Neuron (in vitro differentiated cells): ENCODE measurements at regions not wholly inside any gene's neighbourhood (a gene's known extent, or its start where the extent isn't known, plus 50 kb on each side); places are given as distances from the start of the nearest gene placed in this dataset.

Experiments used
- H2AFZ ChIP-seq: one replicate; pipeline ENCODE4 v1.6.1; 2013; ENCODE audit warnings: low read depth, mild to moderate bottlenecking, inconsistent platforms, low read length, moderate library complexity
- H3K27me3 ChIP-seq: one replicate; pipeline ENCODE4 v1.6.1; 2013; ENCODE audit warnings: low read length; ENCODE audit not compliant: insufficient read depth
- H3K36me3 ChIP-seq: one replicate; pipeline ENCODE4 v1.6.1; 2013; ENCODE audit warnings: low read length; ENCODE audit not compliant: insufficient read depth
- H3K4me1 ChIP-seq: one replicate; pipeline ENCODE4 v1.6.1; 2013; ENCODE audit warnings: low read length; ENCODE audit not compliant: insufficient read depth
- H3K4me3 ChIP-seq: 2 replicates; pipeline ENCODE4 v1.5.1; 2013; ENCODE audit warnings: mild to moderate bottlenecking, low read length, moderate library complexity
- H3K9me3 ChIP-seq: one replicate; pipeline ENCODE4 v1.6.1; 2013; ENCODE audit warnings: low read length

DNA sequence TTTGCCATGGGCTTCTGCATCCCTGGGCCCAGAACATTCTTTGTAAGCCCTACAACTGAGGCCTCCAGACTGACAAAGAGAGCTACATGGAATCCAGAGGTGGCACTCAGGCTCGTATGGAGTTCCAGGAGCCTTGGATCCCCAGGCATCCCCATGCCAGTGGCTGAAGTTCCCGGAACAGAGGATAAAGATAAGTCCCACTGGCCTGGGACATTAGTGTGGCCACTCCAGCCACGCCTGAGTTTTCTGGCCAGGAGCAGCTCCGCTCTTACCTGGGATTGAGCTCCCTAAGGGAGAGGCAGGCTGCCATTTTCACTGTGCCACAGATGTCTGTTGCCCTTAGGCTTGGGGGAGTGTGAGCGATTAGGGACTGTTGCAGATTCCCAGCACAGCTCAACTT, 656.3 kb upstream of the FAM174A start:
- Histone ChIP-seq H3K4me1 (no peaks in the 10 kb centered on the region), H3K4me3 (no peak overlapping the region), H3K36me3 (no peaks in the 10 kb centered on the region), H3K27me3 (no peaks in the 10 kb centered on the region), H3K9me3 (no peaks in the 10 kb centered on the region), H2AFZ (no peak overlapping the region)

DNA sequence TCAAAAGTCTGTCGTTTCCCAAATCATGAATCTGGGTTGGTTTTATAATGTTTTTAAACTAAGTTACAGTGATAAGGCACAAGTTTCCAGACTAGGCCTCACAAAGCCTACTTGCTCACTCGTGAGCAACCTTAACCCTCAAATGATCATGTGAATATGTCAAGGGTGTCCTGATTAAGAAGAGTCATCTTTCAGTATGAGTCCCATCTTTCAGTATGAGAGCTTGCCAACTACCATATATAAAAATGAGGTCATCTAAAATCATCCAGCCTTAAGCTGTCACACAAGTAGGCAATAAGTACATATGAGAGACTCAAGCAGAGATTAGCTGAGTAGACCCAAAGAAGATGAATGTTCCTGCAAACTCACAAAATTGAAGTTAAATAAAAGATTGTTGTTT, 668.4 kb upstream of the FAM174A start:
- Histone ChIP-seq H3K27me3 (no peaks in the 10 kb centered on the region), H3K4me3 (no peak overlapping the region), H3K4me1 (no peaks in the 10 kb centered on the region), H3K36me3 (no peaks in the 10 kb centered on the region), H3K9me3 (no peaks in the 10 kb centered on the region), H2AFZ (no peak overlapping the region)

DNA sequence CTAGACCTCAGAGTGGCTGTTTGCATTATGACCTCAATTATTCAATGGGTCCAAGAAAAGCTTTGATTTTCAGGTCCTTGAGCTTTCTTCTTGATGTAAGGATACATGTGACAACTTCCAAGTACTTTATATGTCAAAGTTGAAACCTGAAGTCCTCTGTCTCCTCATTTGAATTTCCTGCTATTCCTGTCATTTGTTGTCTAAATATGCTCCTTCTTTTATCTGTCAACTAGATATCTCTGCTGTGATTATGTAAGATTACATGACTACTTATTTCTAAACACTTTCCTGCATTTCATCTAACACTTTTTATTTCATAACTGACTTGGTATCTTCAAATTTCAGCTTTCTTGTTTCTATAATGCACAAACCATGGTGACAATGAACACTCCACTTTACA, 670.0 kb upstream of the FAM174A start:
- Histone ChIP-seq H3K27me3 (no peaks in the 10 kb centered on the region), H3K36me3 (no peaks in the 10 kb centered on the region), H3K4me3 (no peak overlapping the region), H2AFZ (no peak overlapping the region), H3K4me1 (no peaks in the 10 kb centered on the region), H3K9me3 (no peaks in the 10 kb centered on the region)

DNA sequence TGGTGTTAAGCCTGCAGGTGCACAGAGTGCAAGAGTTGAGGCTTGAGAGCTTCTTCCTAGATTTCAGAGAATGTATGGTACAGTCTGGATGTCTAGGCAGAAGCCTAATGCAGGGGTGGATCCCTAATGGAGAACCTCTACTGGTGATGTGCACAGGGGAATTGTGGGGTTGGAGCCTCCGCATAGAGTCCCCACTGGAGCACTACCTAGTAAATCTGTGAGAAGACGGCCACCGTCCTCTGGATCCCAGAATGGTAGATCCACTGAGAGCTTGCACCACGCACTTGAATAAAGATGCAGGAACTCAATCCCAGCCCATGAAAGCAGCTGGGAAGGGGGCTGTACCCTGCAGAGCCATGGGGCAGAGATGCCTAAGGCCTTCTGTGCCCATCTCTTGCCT, 699.4 kb upstream of the FAM174A start:
- Histone ChIP-seq H3K36me3 (no peaks in the 10 kb centered on the region), H3K4me3 (no peak overlapping the region), H2AFZ (no peak overlapping the region), H3K4me1 (no peaks in the 10 kb centered on the region), H3K27me3 (no peaks in the 10 kb centered on the region), H3K9me3 (no peaks in the 10 kb centered on the region)

DNA sequence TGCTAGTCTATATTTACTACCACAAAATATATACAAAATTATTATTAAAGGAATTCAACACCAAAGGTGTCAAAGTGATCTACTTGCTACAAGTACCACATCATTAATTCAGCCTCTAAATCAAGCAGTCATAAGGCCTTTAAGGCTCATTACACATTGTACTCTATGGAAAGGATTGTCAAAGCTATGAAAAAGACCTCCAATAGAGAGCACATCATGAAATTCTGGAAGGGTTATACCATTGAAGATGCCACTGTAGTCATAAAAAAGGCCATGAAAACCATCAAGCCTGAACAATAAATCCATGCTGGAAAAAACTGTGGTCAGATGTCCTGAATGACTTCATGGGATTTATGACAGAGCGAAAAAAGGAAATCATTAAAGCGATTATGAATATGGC, 708.0 kb upstream of the FAM174A start:
- Histone ChIP-seq H3K4me1 (no peaks in the 10 kb centered on the region), H3K4me3 (no peak overlapping the region), H2AFZ (no peak overlapping the region), H3K9me3 (no peaks in the 10 kb centered on the region), H3K36me3 (no peaks in the 10 kb centered on the region), H3K27me3 (no peaks in the 10 kb centered on the region)

DNA sequence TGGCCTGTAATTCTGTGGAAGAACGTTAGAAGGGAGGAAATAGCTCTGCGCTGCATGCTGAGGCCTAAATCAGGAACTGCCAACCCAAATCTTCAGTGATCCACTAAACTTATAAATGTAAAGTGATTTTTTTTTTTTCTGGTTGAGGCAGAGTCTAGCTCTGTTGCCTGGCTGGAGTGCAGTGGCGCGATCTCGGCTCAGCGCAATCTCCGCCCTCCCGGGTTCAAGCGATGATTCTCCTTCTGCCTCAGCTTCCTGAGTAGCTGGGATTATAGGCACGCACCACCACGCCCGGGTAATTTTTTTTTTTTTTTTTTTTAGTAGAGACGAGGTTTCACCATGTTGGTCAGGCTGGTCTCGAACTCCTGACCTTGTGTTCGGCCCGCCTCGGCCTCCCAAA, 717.4 kb upstream of the FAM174A start:
- H3K36me3 ChIP-seq: no peaks in the 10 kb centered on the region
- H2AFZ ChIP-seq: no peak overlapping the region
- no peaks in the 10 kb centered on the region for H3K9me3 ChIP-seq
- H3K4me3 ChIP-seq: no peak overlapping the region
- H3K27me3 ChIP-seq: no peaks in the 10 kb centered on the region
- H3K4me1 ChIP-seq: no peaks in the 10 kb centered on the region

DNA sequence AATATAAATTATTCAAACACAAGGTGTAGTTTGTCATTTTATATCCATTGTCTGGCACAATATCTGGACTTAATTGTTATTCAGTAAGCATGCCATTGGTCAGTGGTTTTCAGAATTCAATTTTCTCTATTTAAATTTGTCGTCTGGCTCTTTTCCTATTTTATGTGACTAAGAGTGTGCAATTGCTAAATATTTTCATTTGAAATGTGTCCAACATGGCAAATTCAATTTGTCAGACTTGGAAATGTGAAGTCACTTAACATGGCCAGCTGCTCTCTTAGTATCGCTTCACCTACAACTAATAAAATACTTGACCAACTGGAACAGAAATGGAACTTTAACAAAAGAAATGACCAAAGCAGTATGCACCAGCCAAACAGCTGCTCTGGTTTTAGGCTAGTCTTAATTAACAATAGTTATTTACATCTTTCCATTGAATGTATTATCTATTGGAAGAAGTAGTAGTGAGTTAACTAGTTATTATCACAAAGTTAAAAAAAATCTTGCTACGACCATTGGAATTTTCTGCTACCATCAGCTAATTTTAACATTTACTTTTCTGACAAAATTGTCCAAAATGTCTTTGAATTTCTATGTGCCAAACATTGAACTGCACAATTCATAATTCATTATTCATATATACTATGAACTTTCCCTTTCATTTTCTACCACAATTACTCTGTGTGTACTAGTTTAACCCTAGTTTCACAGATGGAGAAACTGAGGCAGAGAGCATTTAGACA, 720.7 kb upstream of the FAM174A start:
- Histone ChIP-seq H3K9me3 (no peaks in the 10 kb centered on the region), H3K36me3 (no peaks in the 10 kb centered on the region), H2AFZ (no peak overlapping the region), H3K27me3 (no peaks in the 10 kb centered on the region), H3K4me1 (no peaks in the 10 kb centered on the region), H3K4me3 (no peak overlapping the region)

DNA sequence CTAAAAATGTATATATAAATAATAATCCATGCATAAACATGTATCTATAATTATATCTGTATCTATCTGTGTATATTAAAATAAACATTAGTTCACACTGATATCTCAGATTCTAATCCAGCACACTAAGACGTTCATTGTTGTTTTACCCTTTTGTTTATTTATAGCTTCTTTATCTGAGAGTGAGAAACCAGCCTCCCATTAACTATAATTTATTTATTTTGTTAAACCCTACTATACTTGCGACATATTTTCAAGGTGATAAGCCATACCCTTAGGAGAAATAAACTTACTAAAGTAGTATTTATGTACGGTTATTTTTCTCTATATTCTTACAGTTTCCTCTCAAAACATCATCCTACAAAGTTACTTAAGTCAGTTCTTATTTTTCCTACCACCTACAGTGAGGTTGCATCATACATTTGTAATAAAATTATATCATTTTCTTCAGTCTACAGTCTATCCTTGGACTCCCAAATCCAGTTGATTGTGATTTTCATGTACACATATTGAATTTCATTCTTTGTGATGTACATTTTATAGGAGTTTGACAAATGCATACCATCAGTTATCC, 726.4 kb upstream of the FAM174A start:
- H3K4me1 ChIP-seq: no peaks in the 10 kb centered on the region
- no peak overlapping the region for H2AFZ ChIP-seq
- H3K36me3 ChIP-seq: no peaks in the 10 kb centered on the region
- H3K27me3 ChIP-seq: no peaks in the 10 kb centered on the region
- no peaks in the 10 kb centered on the region for H3K9me3 ChIP-seq
- no peak overlapping the region for H3K4me3 ChIP-seq

DNA sequence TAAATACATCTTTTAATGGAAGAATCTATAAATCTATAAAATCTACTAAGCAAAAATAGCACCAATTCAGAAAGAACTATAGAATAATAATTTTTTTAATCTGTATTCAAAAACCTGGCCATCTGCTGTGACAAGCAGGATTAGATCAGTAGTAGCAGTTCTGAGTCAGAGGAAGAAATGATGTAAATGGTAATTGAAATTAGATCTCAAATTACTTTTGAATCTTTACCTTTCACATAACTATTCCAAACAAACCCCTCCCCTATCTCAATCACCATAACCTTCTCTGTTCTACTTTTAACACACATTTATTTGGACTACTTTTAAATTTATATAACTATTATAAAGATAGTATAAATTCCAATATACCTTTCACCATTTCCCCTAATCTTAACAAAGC, 727.8 kb upstream of the FAM174A start:
- H3K27me3 ChIP-seq: no peaks in the 10 kb centered on the region
- no peaks in the 10 kb centered on the region for H3K4me1 ChIP-seq
- no peaks in the 10 kb centered on the region for H3K9me3 ChIP-seq
- no peak overlapping the region for H3K4me3 ChIP-seq
- H2AFZ ChIP-seq: no peak overlapping the region
- no peaks in the 10 kb centered on the region for H3K36me3 ChIP-seq

DNA sequence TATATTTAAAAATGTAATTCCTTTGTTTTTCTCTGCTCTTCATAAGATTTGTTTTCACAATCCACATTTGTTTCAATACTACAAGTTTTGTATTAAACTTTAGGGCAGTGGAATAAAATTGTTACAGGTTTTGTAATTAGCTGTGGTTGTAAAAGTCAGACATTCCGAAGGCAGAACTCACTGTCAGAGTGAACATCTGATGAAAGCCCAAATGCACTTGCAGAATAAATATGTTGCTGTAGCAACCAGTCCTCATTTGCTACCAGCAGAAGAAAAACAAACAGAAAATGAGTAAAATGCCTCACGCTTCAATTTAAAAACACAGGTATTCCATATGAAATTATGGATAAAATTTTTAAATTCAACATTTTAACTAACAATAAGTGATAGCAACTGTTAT, 740.1 kb upstream of the FAM174A start:
- no peaks in the 10 kb centered on the region for H3K36me3 ChIP-seq

DNA sequence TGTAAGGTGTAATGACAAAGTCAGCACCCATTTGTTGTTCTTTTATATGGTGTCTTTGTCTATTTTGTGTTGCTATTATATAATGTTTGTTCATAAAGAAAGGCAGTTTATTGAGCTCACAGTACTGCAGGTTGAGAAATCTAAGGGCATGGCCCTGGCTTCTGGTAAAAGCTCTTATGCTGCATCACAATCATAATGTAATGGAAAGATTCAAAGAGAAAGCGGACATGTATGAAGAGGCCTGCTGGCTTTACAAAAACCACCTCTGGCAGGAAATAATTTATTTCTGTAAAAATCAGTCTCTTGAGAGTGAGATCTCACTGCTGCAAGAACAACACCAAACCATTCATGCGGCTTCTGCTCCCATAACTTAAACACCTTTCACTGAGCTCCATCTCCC, 746.7 kb upstream of the FAM174A start:
- Histone ChIP-seq H3K27me3 (no peaks in the 10 kb centered on the region), H2AFZ (no peak overlapping the region), H3K4me1 (no peaks in the 10 kb centered on the region), H3K4me3 (no peak overlapping the region), H3K36me3 (no peaks in the 10 kb centered on the region), H3K9me3 (peaks cover 2% of the 10 kb centered on the region)

More for the DNA sequence above, 740.1 kb upstream of the FAM174A start:
- H3K4me1 ChIP-seq: peaks cover 17% of the 10 kb centered on the region
- H2AFZ ChIP-seq: no peak overlapping the region
- H3K27me3 ChIP-seq: no peaks in the 10 kb centered on the region
- H3K4me3 ChIP-seq: no peak overlapping the region
- H3K9me3 ChIP-seq: peaks cover 2% of the 10 kb centered on the region

DNA sequence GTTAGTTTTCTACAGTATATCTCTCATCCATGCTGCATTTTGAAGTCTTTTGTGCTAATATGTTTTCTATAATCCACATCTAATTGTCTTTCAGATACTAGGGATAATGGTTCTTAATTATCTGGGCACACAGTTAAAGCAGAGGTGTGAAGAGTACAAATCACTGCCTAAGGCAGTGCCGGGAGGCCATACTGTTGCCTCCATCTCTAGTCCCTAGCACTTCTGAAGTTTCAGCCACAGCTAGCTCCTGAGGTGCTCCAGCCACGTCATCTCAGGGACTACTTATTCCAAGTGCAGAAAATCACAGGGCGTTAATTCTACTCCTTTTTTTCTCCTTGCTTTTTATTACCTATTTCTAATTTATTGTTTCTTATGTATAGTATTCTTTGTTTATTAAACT, 760.0 kb upstream of the FAM174A start:
- H3K4me1 ChIP-seq: no peaks in the 10 kb centered on the region
- no peak overlapping the region for H2AFZ ChIP-seq
- H3K27me3 ChIP-seq: no peaks in the 10 kb centered on the region
- H3K36me3 ChIP-seq: no peaks in the 10 kb centered on the region
- no peak overlapping the region for H3K4me3 ChIP-seq
- H3K9me3 ChIP-seq: no peaks in the 10 kb centered on the region

DNA sequence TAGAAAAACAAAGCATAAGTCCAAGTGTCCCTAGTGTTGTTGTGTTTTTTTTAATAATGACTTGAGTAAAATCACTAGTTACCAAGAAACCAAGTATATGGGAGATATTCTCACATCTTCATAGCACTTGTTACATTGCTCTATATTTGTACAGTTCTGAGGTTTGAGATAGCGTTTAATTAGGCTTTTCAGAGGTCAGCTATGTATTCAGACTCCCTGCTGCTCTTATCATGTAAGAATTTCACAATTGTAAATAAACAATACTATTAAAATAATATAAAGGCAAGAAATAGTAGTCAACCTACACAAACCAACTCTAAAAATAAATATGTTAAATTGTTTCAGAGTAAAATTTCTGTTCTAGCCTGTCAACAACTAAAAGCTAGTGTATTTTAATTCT, 761.9 kb upstream of the FAM174A start:
- Histone ChIP-seq H3K27me3 (no peaks in the 10 kb centered on the region), H3K4me3 (no peak overlapping the region), H3K36me3 (no peaks in the 10 kb centered on the region), H2AFZ (no peak overlapping the region), H3K9me3 (peaks cover 2% of the 10 kb centered on the region), H3K4me1 (peaks cover 2% of the 10 kb centered on the region)

DNA sequence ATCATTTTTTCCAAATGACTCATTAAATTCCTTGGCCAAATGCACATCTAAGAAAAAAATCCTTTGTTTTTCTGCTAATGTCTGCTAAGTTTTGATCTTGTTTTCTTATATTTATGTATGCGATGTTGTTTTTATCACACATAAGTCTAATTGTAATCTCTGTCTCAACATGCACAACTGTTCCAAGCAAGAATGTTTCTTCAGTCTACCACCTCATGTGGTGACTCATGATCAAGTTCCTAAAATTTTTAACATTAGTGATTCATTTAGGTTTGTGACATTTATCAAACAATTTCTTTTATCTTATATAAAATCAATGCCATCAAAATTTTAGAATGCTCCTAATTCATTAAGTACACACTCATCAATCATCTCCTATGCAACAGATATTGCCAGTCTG, 763.9 kb upstream of the FAM174A start:
- Histone ChIP-seq H3K4me3 (no peak overlapping the region), H2AFZ (no peak overlapping the region), H3K27me3 (no peaks in the 10 kb centered on the region), H3K9me3 (peaks cover 2% of the 10 kb centered on the region), H3K36me3 (no peaks in the 10 kb centered on the region), H3K4me1 (peaks cover 3% of the 10 kb centered on the region)
